IMR-90 (cell line): ENCODE measurements at regions not wholly inside any gene's neighbourhood (a gene's known extent, or its start where the extent isn't known, plus 50 kb on each side); places are given as distances from the start of the nearest gene placed in this dataset.

Experiments used
- CEBPB ChIP-seq: IDR thresholded peaks from 2 replicates; pipeline ENCODE4 v1.6.1; 2012; ENCODE audit warnings: low read depth, low read length, improper control_type of control experiment
- CTCF ChIP-seq: conservative IDR thresholded peaks from 2 replicates; pipeline ENCODE4 v1.5.1; 2012; ENCODE audit warnings: mild to moderate bottlenecking, low read depth, low read length, improper control_type of control experiment
- MAZ ChIP-seq: IDR thresholded peaks from 2 replicates; pipeline ENCODE4 v1.6.1; 2012; ENCODE audit warnings: low read depth, mild to moderate bottlenecking, low read length, improper control_type of control experiment, moderate library complexity, borderline replicate concordance
- MXI1 ChIP-seq: IDR thresholded peaks from 2 replicates; pipeline ENCODE4 v1.6.1; 2012; ENCODE audit warnings: low read depth, mild to moderate bottlenecking, low read length, moderate library complexity, borderline replicate concordance
- POLR2A ChIP-seq: IDR thresholded peaks from 2 replicates; pipeline ENCODE4 v1.6.1; 2012; ENCODE audit warnings: mild to moderate bottlenecking, low read depth, low read length
- RAD21 ChIP-seq: IDR thresholded peaks from 2 replicates; pipeline ENCODE4 v1.6.1; 2012; ENCODE audit warnings: low read length, improper control_type of control experiment
- RCOR1 ChIP-seq: IDR thresholded peaks from 2 replicates; pipeline ENCODE4 v1.6.1; 2012; ENCODE audit warnings: mild to moderate bottlenecking, low read length, improper control_type of control experiment; ENCODE audit not compliant: insufficient replicate concordance

DNA sequence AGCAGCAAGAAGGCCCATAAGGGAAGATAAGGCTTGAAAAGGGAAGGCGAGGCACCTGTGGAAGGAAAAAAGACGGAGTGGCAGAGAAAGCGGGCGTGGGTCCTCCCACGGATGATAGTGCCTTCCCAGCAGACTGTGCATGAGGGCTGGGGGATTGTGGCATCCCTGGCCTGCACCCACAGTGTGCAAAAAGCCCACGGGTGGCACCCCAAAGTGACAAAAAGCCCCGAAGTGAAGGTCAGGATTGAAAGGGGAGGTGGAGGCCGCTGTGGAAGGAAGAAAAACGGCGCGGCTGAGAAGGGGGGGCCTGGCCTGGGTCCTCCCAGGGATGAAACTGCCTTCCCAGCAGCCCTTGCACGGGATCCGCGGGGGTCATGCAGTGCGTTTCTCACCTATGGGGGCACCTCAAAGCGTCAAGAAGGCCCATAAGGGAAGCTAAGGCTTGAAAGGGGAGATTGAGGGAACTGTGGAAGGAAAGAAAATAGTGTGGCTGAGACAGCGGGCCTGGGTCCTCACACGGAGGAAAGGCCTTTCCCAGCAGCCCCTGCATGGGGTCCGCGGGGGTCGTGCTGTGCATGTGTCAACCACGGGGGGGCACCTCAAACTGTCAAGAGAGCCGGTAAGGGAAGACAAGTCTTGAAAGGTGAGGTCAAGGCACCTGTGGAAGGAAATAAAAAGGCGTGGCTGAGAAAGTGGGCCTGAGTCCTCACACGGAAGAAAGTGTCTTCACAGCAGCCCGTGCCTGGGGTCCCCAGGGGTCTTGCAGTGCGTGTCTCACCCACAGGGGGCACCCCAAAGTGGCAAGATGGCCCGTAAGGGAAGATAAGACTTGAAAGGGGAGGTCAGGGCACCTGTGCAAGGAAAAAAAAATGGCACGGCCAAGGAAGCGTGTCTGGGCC, 274.1 kb downstream of the ALG10 start:
- TF ChIP-seq MAZ (no peak), MXI1 (no peak), CTCF (no peak), POLR2A (no peak), CEBPB (no peak), RCOR1 (no peak), RAD21 (no peak)
